Stomach (tissue), 8 donors: ENCODE measurements at regions not wholly inside any gene's neighbourhood (a gene's known extent, or its start where the extent isn't known, plus 50 kb on each side); places are given as distances from the start of the nearest gene placed in this dataset.

Experiments used
- DNase-seq, 2 donors: peaks; one replicate each; pipeline versions ENCODE4 v3.0.0 to v3.0.0-alpha.2; 2013 to 2019
- H3K27ac ChIP-seq, 5 donors: fragments of 200-600 bp in 4 of 5; sonication (generic) in 4 of 5; one replicate each; pipeline ENCODE4 v1.5.1; 2013 to 2019; ENCODE audit warnings: mild to moderate bottlenecking in 1 of 5, moderate library complexity in 1 of 5
- H3K27me3 ChIP-seq, 3 donors: fragments of 200-600 bp; sonication (generic); one replicate each; pipeline ENCODE4 v1.5.1; 2017 to 2019; ENCODE audit warnings: mixed run types in 1 of 3
- H3K36me3 ChIP-seq, 4 donors: fragments of 200-600 bp; sonication (generic); 1 replicate in 3 of 4; 2 replicates in 1 of 4; pipeline ENCODE4 v1.5.1; 2016 to 2019
- H3K4me1 ChIP-seq, 4 donors: fragments of 200-600 bp; sonication (generic); one replicate each; pipeline ENCODE4 v1.5.1; 2016 to 2019
- H3K4me3 ChIP-seq, 4 donors: fragments of 200-600 bp; sonication (generic) in 3 of 4; one replicate each; pipeline ENCODE4 v1.5.1; 2016 to 2019; ENCODE audit warnings: mild to moderate bottlenecking in 1 of 4
- H3K9me3 ChIP-seq, 4 donors: fragments of 200-600 bp; sonication (generic); one replicate each; pipeline ENCODE4 v1.5.1; 2016 to 2019
- EP300 ChIP-seq: sonication (generic); formaldehyde crosslinking; IDR thresholded peaks from one replicate; pipeline ENCODE4 v1.6.1; 2017; ENCODE audit warnings: antibody characterized with exemption
- POLR2A ChIP-seq, 4 donors: fragments of 450-650 bp; IDR thresholded peaks; one replicate each; pipeline ENCODE4 v1.6.1; 2016; ENCODE audit warnings: antibody characterized with exemption in 4 of 4, control low read depth in 2 of 4, mild to moderate bottlenecking in 1 of 4, moderate library complexity in 1 of 4
- POLR2AphosphoS5 ChIP-seq, 3 donors: sonication (generic); formaldehyde crosslinking; IDR thresholded peaks; one replicate each; pipeline ENCODE4 v1.6.1; 2016; ENCODE audit warnings: antibody characterized with exemption in 3 of 3
- WGBS, 5 donors: extraction: QIAGEN DNeasy Blood & Tissue Kit in 3 of 5; methylation state at CpG; one replicate each; pipeline versions ENCODE4 v1.1.5 to v1.1.7; 2013 to 2018; 5-methylcytosine and 5-hydroxymethylcytosine counted together
- intact Hi-C: fragments of 100-400 bp; cut with DNase I; formaldehyde crosslinking; loops from one replicate; pipeline ENCODE4 v1.15.1; 2023; ENCODE audit warnings: low total_unique reads
- TF ChIP-seq, protein P1 (sequence below), 7 experiments: fragments of 450-650 bp in 4 of 7; fragments of 200-600 bp in 3 of 7; sonication (generic) in 3 of 7; IDR thresholded peaks; one replicate each; pipeline ENCODE4 v1.5.1; 2016 to 2019; ENCODE audit warnings: antibody characterized with exemption in 7 of 7, control low read depth in 2 of 7, mild to moderate bottlenecking in 1 of 7
- donor health status: healthy with polysubstance abuse.
- donor health status: Bipolar disorder and iron deficiency.
- donor health status: healthy.

DNA sequence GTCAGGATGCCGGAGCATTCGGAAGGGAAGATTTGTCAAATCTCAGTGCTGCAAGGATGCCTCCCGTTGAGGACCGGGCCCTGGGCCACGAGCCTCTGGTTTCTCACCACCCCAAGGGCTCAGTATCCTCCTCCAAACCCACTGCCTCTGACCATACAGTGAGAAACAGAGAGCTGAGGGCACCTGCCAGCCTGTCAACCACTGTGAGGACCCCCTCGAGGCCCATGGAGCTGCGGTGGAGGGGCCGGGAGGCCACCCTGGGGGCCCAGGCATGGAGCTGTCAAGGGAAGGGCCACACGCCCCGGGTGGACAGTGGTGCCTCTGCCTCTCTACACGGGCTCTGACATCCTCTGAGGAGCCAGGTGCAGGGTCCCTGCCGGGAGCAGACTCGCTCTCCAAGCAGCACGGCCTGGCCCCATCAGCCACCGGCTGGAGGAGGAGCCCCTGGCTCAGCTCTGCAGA lies 248.0 kb upstream of the TCERG1L start:
- peaks cover 0 to 56% (median 7%) of the 10 kb centered on the region in 3 donors for H3K27me3 ChIP-seq
- H3K4me1 ChIP-seq = no peaks in the 10 kb centered on the region
- H3K9me3 ChIP-seq = peaks cover 0 to 5% (median 4%) of the 10 kb centered on the region in 4 donors
- intact Hi-C loops = no loop called here
- no peaks in the 10 kb centered on the region for H3K36me3 ChIP-seq
- 72 to 83% (median 76%) methylated on average over 11 to 15 of the region's 15 CpGs for WGBS, 5 donors
- TF ChIP-seq POLR2A (IDR thresholded peaks at IDR 0.05) = no peak
- TF ChIP-seq, protein P1, sequence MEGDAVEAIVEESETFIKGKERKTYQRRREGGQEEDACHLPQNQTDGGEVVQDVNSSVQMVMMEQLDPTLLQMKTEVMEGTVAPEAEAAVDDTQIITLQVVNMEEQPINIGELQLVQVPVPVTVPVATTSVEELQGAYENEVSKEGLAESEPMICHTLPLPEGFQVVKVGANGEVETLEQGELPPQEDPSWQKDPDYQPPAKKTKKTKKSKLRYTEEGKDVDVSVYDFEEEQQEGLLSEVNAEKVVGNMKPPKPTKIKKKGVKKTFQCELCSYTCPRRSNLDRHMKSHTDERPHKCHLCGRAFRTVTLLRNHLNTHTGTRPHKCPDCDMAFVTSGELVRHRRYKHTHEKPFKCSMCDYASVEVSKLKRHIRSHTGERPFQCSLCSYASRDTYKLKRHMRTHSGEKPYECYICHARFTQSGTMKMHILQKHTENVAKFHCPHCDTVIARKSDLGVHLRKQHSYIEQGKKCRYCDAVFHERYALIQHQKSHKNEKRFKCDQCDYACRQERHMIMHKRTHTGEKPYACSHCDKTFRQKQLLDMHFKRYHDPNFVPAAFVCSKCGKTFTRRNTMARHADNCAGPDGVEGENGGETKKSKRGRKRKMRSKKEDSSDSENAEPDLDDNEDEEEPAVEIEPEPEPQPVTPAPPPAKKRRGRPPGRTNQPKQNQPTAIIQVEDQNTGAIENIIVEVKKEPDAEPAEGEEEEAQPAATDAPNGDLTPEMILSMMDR (IDR thresholded peaks at IDR 0.05) = no peak
- no peak for TF ChIP-seq EP300
- TF ChIP-seq POLR2AphosphoS5 (IDR thresholded peaks at IDR 0.05) = no peak
- H3K27ac ChIP-seq = no peak overlapping the region
- no peak overlapping the region for H3K4me3 ChIP-seq
- DNase-seq = no peak

DNA sequence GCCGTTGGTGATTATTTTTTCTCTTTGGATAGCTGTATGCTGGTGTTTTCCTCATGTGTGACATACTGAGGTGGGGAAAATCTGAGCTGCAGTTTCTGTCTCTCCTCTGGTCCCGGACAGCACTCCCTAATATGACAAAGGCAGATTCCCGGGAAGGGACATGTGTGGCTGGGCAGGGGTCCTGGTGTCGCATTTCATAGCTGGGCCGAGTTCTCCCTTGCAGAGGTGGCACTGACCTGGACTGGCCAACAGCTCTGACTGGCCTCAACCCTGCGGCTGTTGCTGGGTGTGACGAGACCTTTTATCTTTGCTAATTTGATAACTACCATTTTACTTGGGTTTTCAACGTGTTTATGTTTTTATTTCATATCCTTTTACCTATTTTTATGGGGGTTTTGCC lies 248.6 kb upstream of the TCERG1L start:
- Histone ChIP-seq H3K9me3 (peaks cover 0 to 12% (median 7%) of the 10 kb centered on the region in 4 donors), H3K4me1 (no peaks in the 10 kb centered on the region), H3K4me3 (no peak overlapping the region), H3K27me3 (peaks cover 0 to 56% (median 7%) of the 10 kb centered on the region in 3 donors), H3K36me3 (no peaks in the 10 kb centered on the region), H3K27ac (no peak overlapping the region)
- intact Hi-C loops = no loop called here
- 22 to 40% (median 29%) methylated on average over 8 of the region's 8 CpGs for WGBS, 5 donors
- DNase-seq = no peak
- TF ChIP-seq POLR2AphosphoS5 (IDR thresholded peaks at IDR 0.05) (no peak), EP300 (no peak), POLR2A (IDR thresholded peaks at IDR 0.05) (no peak)
- TF ChIP-seq, protein P1 (IDR thresholded peaks at IDR 0.05) = no peak

DNA sequence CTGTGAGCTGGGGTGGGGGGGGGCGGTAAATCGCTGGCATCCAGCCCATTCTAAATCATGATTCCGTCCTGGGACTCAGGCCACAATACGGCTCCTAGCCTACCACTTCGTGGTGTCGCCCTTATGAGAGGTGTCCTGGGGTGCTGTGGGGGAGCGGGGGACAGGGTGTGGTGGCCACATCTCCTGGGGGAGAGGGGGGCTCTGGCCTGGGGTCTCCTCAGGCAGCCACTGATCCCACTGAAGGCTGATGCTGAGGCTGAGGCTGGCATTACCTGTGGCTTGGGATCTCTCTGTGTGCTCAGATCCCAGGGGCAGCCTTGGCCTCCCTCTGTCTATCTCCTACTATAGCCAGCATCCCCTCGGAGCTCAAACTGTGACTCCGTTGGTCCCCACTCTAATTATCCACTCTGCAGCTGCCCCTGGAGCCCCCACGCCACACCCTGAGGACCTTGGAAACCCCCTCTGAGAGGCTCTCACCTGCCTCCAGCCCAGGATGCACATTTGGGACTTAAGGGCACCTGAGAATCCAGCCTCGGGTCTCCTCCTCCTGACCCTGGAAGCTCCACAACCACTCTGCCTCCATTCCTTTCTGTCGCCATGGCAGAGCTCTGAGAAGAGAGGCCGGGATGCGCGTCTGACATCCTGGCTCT lies 249.3 kb upstream of the TCERG1L start:
- TF ChIP-seq POLR2AphosphoS5 (IDR thresholded peaks at IDR 0.05) = no peak
- no peak for TF ChIP-seq EP300
- TF ChIP-seq POLR2A (IDR thresholded peaks at IDR 0.05) = no peak
- TF ChIP-seq, protein P1 (IDR thresholded peaks at IDR 0.05) = no peak
- Histone ChIP-seq H3K36me3 (no peaks in the 10 kb centered on the region), H3K4me1 (no peaks in the 10 kb centered on the region), H3K9me3 (peaks cover 0 to 16% (median 9%) of the 10 kb centered on the region in 4 donors), H3K27me3 (peaks cover 0 to 51% (median 7%) of the 10 kb centered on the region in 3 donors), H3K27ac (no peak overlapping the region), H3K4me3 (no peak overlapping the region)
- WGBS, 5 donors = 73 to 86% (median 80%) methylated on average over 15 of the region's 15 CpGs
- DNase-seq = no peak
- intact Hi-C loops = no loop called here

DNA sequence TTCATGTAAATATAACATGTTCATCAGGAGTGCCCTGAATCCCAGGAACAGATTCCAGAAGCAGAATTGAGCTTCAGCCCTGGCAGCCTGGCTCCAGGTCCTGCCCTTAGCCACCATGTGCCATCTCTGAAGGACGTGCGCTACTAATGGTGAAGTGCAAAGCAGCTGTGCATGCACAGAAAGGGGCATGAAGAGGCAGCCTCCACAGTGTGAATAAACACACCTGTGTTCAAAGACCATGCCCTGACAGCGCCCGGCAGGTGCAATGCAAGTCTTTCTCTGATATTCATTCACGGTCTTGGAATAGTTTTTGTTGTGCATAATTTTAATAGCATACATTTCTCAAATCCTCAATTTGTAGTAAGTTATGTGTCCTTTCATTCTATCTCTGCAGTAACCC lies 250.4 kb upstream of the TCERG1L start:
- Histone ChIP-seq H3K27me3 (peaks cover 0 to 42% (median 7%) of the 10 kb centered on the region in 3 donors), H3K9me3 (peaks cover 0 to 16% (median 9%) of the 10 kb centered on the region in 4 donors), H3K27ac (no peak overlapping the region), H3K4me3 (no peak overlapping the region), H3K4me1 (no peaks in the 10 kb centered on the region), H3K36me3 (no peaks in the 10 kb centered on the region)
- DNase-seq = no peak
- intact Hi-C loops = no loop called here
- TF ChIP-seq POLR2AphosphoS5 (IDR thresholded peaks at IDR 0.05) (no peak), EP300 (no peak), POLR2A (IDR thresholded peaks at IDR 0.05) (no peak)
- TF ChIP-seq, protein P1 (IDR thresholded peaks at IDR 0.05) = no peak
- 70 to 82% (median 75%) methylated on average over 5 of the region's 5 CpGs for WGBS, 5 donors
